Lower leg skin (tissue), 4 donors: ENCODE measurements at regions not wholly inside any gene's neighbourhood (a gene's known extent, or its start where the extent isn't known, plus 50 kb on each side); places are given as distances from the start of the nearest gene placed in this dataset.

Source experiments
- DNase-seq, 2 donors: peaks; one replicate each; pipeline ENCODE4 v3.0.0-alpha.2; 2019; ENCODE audit warnings: low spot score in 2 of 2
- H3K4me3 ChIP-seq: fragments of 200-600 bp; sonication (generic); 2 replicates; pipeline ENCODE4 v1.5.1; 2017; ENCODE audit warnings: mild to moderate bottlenecking, low read depth; ENCODE audit not compliant: poor library complexity, severe bottlenecking
- CTCF ChIP-seq, 3 donors: fragments of 450-650 bp; IDR thresholded peaks; one replicate each; pipeline ENCODE4 v1.5.1; 2016; ENCODE audit warnings: antibody characterized with exemption in 3 of 3, mild to moderate bottlenecking in 3 of 3, moderate library complexity in 2 of 3
- POLR2A ChIP-seq, 2 donors: fragments of 450-650 bp; IDR thresholded peaks; one replicate each; pipeline ENCODE4 v1.6.1; 2016 to 2017; ENCODE audit warnings: antibody characterized with exemption in 2 of 2, mild to moderate bottlenecking in 1 of 2, moderate library complexity in 1 of 2
- WGBS, 2 donors: methylation state at CpG; one replicate each; pipeline ENCODE4 v1.1.5; 2018; 5-methylcytosine and 5-hydroxymethylcytosine counted together
- intact Hi-C: fragments of 100-400 bp; cut with DNase I; formaldehyde crosslinking; loops from one replicate; pipeline ENCODE4 v1.15.0; 2023; ENCODE audit warnings: low total_unique reads

GRCh38 chr2:217114117-217114516 is 254.3 kb upstream of the TNP1 start:
- 90 to 95% methylated on average over 6 of the region's 6 CpGs for WGBS, 2 donors
- intact Hi-C loops: no loop called here
- DNase-seq: no peak
- TF ChIP-seq POLR2A (IDR thresholded peaks at IDR 0.05) (no peak), CTCF (IDR thresholded peaks at IDR 0.05) (no peak)
- H3K4me3 ChIP-seq: no peak overlapping the region

- DNase-seq: no peak
- no peak for TF ChIP-seq POLR2A (IDR thresholded peaks at IDR 0.05)
- TF ChIP-seq CTCF (IDR thresholded peaks at IDR 0.05): no peak
- intact Hi-C loops: no loop called here
- 97 to 100% methylated on average over 4 of the region's 4 CpGs for WGBS, 2 donors
- no peak overlapping the region for H3K4me3 ChIP-seq
Measured at GRCh38 chr2:217113491-217113890, 253.6 kb upstream of the TNP1 start.

- intact Hi-C loops: no loop called here
- 89 to 90% methylated on average over 3 of the region's 3 CpGs for WGBS, 2 donors
- TF ChIP-seq CTCF (IDR thresholded peaks at IDR 0.05) (no peak), POLR2A (IDR thresholded peaks at IDR 0.05) (no peak)
- no peak for DNase-seq
- H3K4me3 ChIP-seq: no peak overlapping the region
Measured at GRCh38 chr2:217110550-217110949, 250.7 kb upstream of the TNP1 start.

GRCh38 chr2:217108575-217109027 is 248.7 kb upstream of the TNP1 start:
- no peak for DNase-seq
- intact Hi-C loops: no loop called here
- H3K4me3 ChIP-seq: no peak overlapping the region
- WGBS, 2 donors: 92 to 94% methylated on average over 4 of the region's 4 CpGs
- TF ChIP-seq POLR2A (IDR thresholded peaks at IDR 0.05) (no peak), CTCF (IDR thresholded peaks at IDR 0.05) (no peak)

GRCh38 chr2:217108086-217108485 is 248.2 kb upstream of the TNP1 start:
- TF ChIP-seq POLR2A (IDR thresholded peaks at IDR 0.05) (no peak), CTCF (IDR thresholded peaks at IDR 0.05) (no peak)
- intact Hi-C loops: no loop called here
- no peak for DNase-seq
- H3K4me3 ChIP-seq: no peak overlapping the region

- WGBS, 2 donors: 79 to 88% methylated on average over 1 of the region's 1 CpG
- intact Hi-C loops: no loop called here
- DNase-seq: no peak
- TF ChIP-seq CTCF (IDR thresholded peaks at IDR 0.05): no peak
- no peak for TF ChIP-seq POLR2A (IDR thresholded peaks at IDR 0.05)
- no peak overlapping the region for H3K4me3 ChIP-seq
Measured at GRCh38 chr2:217107480-217107879, 247.6 kb upstream of the TNP1 start.
